HG03558 (cell line): ENCODE measurements at regions not wholly inside any gene's neighbourhood (a gene's known extent, or its start where the extent isn't known, plus 50 kb on each side); places are given as distances from the start of the nearest gene placed in this dataset.
A peak's percentile ranks its signal among the peaks of the same experiment; 100 is the strongest.

ENCODE experiments used
- ATAC-seq: cut with Tn5 transposase; IDR thresholded peaks from one replicate; pipeline ENCODE4 v1.9.1; 2021; ENCODE audit warnings: moderate number of reproducible peaks; ENCODE audit not compliant: unreplicated experiment; ENCODE audit errors: extremely low read depth

DNA sequence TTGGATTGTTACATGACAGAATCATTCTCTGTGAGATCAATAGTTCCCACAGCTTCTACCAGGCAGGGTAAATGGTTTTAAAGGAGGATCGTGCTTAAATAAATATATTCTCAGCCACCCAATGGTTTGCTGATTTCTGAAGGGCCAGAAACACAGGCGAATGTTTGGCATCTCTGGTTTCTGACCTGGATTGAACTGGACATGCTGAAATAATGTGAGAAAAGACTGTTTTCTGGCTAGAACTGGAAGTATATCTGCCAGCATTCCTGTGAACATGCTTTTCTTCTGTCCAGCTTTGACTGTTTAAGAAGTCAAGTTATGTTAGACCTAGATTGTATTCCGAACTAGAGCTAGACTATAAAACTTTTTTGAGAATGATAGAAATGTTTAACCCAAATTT is 77.1 kb upstream of the COL3A1 start:
- no peak for ATAC-seq

- no peak for ATAC-seq
These were observed 75.9 kb upstream of the COL3A1 start for GRCh38 chr2:188898261-188898660.

DNA sequence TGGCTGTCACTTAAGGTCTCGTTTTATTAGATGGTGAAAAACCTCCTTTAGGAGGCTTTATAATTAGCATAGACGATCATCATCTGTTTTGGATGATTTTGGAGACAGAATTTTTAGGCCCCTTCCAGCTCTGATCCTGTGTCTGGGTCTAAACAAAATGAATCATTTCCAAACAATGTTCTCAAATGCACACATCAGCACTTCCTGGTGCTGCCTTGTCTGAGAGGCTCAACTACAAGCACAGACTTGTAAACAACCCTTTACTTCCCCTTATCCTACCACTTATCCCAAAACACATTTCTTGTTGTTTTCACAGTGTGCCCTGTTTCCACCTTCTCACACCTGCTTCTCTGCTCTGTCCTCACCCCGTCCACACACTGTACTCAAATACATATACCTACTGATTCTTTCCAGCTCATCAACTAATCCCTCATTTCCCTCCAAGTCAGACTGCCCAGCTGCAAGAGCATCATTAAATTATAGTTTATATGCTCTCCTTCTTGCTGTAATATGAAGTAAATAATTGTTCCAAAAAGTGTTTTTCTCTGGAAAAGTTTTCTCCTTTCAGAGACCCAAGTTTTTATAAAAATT is 71.2 kb upstream of the COL3A1 start:
- ATAC-seq, result no peak

DNA sequence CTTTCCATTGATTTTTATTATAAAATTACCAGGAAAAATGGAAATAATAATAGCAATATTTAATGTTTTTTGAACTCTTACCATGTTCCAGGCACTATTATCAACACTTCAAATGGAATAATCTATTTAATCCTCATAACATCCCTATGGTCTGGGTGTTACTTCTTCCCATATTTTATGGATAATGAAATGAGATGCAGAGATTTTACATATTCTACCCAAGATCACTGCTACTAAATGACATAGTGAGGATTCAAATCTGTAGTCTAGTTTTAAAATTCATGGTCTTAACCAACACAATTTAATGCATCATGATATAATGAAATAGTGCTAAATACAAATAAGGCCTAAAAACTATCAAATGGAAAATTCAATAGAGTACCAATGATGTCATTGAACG is 70.4 kb upstream of the COL3A1 start:
- ATAC-seq, result no peak

GRCh38 chr2:188909036-188909435 is 65.1 kb upstream of the COL3A1 start:
- no peak for ATAC-seq

DNA sequence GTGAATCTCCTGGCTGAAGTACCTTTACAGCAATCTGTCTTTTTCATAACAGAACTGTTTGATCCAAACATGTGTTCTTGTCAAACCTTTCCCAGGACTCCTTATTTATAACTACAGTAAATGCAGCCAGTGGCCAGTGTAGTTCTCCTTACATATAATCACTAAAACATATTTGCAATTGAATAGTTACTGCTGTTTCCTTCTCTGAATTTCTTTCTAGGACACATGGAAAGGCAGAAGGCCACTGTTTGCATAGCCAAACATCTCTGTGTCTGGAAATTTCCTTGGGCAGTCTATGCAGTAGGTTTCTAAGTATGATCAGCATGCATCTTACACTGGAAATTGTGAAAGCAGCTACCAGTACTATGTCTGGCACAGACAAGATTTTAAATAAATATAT is 57.4 kb upstream of the COL3A1 start:
- ATAC-seq, result no peak

DNA sequence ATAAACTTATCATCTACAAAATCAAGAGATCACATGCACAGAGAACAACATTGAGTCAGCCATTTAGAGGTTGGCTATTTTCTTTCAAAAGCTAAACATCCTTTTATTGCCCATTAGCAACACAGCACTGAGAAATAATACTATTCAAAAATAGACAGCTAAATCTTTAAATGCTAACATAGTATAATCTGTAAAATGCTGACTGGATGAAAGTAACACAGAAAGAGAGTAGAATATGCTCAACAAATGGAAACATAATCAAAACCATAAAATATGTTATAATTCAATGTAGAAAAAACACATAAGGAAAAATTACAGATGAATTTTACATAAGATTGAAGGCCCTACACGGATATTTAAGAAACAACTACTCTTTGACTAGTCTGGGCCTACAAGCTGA is 56.5 kb upstream of the COL3A1 start:
- ATAC-seq, result no peak

DNA sequence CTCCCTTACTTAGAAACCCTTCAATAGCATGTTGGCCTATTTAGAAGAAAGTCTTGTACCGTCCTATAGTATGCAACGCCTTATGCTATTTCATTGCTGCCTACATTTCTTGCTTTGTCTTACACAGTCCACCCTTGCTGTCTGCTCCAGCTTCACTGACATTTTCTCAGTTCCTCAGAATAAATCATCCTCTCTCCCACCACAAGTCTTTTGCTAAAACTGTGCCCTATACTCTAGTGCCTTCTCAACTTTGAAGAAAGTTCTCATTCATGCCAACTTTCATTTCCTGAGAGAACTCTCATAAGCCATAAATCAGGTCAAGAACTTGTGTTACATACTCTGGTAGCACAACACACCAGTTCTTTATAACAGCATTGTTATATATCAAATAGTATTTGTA is 54.3 kb upstream of the COL3A1 start:
- peak; percentile 74 for ATAC-seq

GRCh38 chr2:188922191-188922590 is 52.0 kb upstream of the COL3A1 start:
- no peak for ATAC-seq
